GM12865 (cell line): ENCODE measurements at regions not wholly inside any gene's neighbourhood (a gene's known extent, or its start where the extent isn't known, plus 50 kb on each side); places are given as distances from the start of the nearest gene placed in this dataset.

Experiments
- DNase-seq: peaks from one replicate; pipeline ENCODE4 v3.0.0; 2010; ENCODE audit warnings: low read depth
- H3K4me3 ChIP-seq: 2 replicates; pipeline ENCODE4 v1.5.1; 2011; ENCODE audit warnings: mild to moderate bottlenecking, low read depth, low read length, control low read depth
- CTCF ChIP-seq: IDR thresholded peaks from 2 replicates; pipeline ENCODE4 v1.5.1; 2011; ENCODE audit warnings: low read length, control low read depth, low read depth, inconsistent platforms; ENCODE audit not compliant: insufficient read depth; ENCODE audit errors: missing control alignments

- DNase-seq = no peak
- no peak for TF ChIP-seq CTCF
- H3K4me3 ChIP-seq = no peak overlapping the region
Observed at GRCh38 chr12:125412506-125412905, 347.3 kb downstream of the AACS start.

DNA sequence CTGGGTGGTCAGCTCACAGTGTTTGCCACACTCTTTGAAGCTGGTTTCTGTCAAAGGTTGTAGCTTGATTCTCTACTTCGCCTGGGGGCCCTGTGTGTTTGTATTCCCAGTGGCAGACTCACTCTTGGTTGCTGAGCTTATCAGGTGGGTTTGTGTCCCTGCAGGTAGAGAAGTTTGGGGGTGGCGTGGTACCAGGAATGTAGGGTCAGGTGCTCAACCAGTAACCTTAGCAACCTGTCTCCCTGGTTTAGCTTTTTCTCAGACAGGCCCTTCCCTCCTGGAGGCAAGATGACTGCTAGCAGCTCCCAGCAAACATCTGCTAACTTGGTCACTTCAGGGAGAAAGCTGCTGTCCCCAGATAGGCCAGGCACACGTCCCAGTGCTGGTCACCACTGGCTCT is 352.2 kb downstream of the AACS start:
- no peak for DNase-seq
- TF ChIP-seq CTCF = no peak
- no peak overlapping the region for H3K4me3 ChIP-seq

DNA sequence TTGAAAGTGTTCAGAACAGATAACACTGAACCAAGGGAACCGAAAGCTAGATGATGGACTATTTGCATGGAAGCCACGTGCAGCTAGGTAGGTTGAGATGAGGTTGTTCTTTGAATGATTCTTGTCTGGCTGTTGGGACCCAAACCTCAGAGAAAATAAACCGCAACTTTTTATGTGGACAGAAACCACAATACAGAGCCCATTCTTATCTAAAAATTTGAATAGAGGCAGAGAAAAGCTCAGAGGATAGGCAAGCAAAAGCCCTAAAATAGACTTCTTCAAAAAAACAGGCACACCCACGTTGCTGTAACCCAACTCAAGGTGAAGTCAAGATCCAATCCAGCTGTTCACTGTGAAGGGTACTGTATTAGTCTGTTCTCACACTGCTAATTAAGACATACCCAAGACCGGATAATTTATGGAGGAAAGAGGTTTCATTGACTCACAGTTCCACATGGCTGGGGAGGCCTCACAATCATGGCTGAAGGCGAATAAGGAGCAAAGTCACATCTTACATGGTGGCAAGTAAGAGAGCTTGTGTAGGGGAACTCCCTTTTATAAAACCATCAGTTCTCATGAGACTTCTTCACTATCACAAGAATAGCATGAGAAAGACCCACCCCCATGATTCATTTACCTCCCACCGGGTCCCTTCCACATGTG is 353.8 kb downstream of the AACS start:
- no peak for TF ChIP-seq CTCF
- no peak overlapping the region for H3K4me3 ChIP-seq
- DNase-seq = peak; percentile 60

DNA sequence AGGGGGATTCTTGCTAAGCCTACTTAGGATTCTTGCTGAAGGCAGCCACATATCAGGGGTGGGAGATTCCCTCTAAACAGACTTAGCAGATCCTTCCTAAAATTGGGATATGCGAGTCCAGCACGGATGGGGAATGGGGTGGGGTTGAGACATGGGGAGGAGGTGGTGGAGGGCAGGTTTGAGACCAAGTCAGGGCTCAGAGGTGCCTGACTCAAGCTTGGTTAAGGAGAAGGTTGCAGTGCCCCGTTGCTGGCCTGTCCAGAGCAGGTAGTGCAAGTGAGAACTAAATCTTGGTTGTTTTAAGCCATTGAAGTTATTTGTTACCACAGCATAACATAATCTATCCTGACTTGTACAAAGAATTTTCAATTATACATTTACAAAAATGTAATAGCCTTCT is 359.7 kb downstream of the AACS start:
- TF ChIP-seq CTCF = no peak
- H3K4me3 ChIP-seq = no peak overlapping the region
- DNase-seq = no peak

GRCh38 chr12:125431516-125431915 is 366.3 kb downstream of the AACS start:
- DNase-seq = no peak
- TF ChIP-seq CTCF = no peak
- no peak overlapping the region for H3K4me3 ChIP-seq

DNA sequence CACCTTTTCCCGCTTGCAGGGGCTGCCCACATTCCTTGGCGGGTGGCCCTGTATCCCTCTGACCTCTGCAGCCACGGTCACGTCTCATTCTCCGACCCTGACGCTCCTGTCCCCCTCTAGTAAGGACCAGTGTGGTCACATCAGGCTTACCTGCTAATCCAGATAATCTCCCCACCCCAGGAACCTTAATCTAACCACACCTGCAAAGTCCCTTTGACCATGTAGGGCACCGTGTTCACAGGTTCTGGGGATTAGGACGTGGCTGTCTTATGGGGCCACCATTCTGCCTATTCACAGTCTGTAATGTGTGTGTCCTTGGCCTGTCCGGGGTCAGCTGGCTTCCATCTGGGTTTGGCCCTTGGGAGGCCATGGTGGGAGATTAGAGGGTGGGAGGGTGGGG is 368.9 kb downstream of the AACS start:
- TF ChIP-seq CTCF = no peak
- no peak overlapping the region for H3K4me3 ChIP-seq
- DNase-seq = no peak

DNA sequence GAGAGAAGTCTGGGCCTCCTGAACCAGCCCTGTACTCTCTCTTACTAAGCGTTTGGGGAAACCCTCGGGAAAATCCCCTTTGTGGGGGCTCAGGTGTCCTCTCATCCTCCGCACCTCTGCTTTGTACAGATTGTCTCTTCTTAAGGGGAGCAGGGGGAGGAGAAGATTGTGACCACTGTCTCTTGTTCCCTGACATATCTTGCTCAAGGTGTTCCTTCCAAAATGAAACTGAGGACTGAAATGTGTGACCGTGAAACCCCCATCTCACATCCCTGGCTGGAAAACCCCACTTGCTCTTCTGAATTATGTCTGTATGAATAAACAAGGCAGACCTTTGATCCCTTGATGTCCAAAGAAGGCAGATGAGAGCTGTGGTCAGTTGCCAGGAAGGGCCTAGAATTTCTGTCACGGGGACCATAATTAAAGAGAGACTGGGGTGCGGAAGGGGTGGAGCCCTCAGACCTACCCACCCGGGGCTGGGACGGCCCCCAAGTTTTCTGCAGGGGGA is 369.8 kb downstream of the AACS start:
- H3K4me3 ChIP-seq = no peak overlapping the region
- peak; percentile 85 for DNase-seq
- TF ChIP-seq CTCF = no peak
